Gastroesophageal sphincter (tissue), 3 donors: ENCODE measurements at regions not wholly inside any gene's neighbourhood (a gene's known extent, or its start where the extent isn't known, plus 50 kb on each side); places are given as distances from the start of the nearest gene placed in this dataset.
"Not testable (repeated sequence)": the region's sequence is repeated elsewhere in the genome, so short reads cannot be mapped to it uniquely, and the experiment has no call there.

Source experiments
- POLR2A ChIP-seq, 2 donors: fragments of 450-650 bp; IDR thresholded peaks; one replicate each; pipeline ENCODE4 v1.6.1; 2017; ENCODE audit warnings: antibody characterized with exemption in 2 of 2, mild to moderate bottlenecking in 2 of 2, moderate library complexity in 1 of 2
- TF ChIP-seq, protein P1 (sequence below), 4 experiments: fragments of 200-600 bp in 2 of 4; fragments of 450-650 bp in 2 of 4; sonication (generic) in 1 of 4; IDR thresholded peaks; one replicate each; pipeline ENCODE4 v1.5.1; 2017 to 2019; ENCODE audit warnings: antibody characterized with exemption in 4 of 4, mild to moderate bottlenecking in 2 of 4, moderate library complexity in 2 of 4

DNA sequence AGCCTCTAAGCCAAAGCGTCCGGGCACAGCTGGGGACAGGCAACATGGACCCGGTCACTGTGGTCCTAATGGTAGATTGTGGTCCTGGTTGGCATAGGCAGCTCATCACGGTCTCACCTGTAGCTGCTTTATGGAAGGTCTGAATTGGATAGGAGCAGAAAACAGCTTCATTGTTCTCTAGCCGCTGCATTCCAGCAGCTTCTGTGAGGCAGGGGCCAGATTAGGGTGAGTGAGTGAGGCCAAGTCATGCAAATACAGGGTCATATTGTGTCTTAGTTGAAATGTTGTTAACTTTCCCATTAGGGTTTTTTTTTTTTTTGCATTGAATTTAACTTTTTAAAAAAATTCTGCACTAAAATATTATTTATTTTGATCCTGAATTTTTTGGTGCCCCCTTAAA lies 105.4 kb upstream of the SULF2 start:
- TF ChIP-seq, protein P1, sequence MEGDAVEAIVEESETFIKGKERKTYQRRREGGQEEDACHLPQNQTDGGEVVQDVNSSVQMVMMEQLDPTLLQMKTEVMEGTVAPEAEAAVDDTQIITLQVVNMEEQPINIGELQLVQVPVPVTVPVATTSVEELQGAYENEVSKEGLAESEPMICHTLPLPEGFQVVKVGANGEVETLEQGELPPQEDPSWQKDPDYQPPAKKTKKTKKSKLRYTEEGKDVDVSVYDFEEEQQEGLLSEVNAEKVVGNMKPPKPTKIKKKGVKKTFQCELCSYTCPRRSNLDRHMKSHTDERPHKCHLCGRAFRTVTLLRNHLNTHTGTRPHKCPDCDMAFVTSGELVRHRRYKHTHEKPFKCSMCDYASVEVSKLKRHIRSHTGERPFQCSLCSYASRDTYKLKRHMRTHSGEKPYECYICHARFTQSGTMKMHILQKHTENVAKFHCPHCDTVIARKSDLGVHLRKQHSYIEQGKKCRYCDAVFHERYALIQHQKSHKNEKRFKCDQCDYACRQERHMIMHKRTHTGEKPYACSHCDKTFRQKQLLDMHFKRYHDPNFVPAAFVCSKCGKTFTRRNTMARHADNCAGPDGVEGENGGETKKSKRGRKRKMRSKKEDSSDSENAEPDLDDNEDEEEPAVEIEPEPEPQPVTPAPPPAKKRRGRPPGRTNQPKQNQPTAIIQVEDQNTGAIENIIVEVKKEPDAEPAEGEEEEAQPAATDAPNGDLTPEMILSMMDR (IDR thresholded peaks at IDR 0.05), result not testable (repeated sequence)
- not testable (repeated sequence) for TF ChIP-seq POLR2A (IDR thresholded peaks at IDR 0.05)
